GM18505 (cell line): ENCODE measurements at regions not wholly inside any gene's neighbourhood (a gene's known extent, or its start where the extent isn't known, plus 50 kb on each side); places are given as distances from the start of the nearest gene placed in this dataset.

ENCODE experiments used
- ATAC-seq: cut with Tn5 transposase; IDR thresholded peaks from one replicate; pipeline ENCODE4 v1.9.1; 2021; ENCODE audit not compliant: unreplicated experiment
- POLR2A ChIP-seq: IDR thresholded peaks from 4 replicates; pipeline ENCODE4 v1.6.1; 2011; ENCODE audit warnings: borderline replicate concordance; ENCODE audit not compliant: insufficient read depth, insufficient read length; ENCODE audit errors: extremely low read depth

DNA sequence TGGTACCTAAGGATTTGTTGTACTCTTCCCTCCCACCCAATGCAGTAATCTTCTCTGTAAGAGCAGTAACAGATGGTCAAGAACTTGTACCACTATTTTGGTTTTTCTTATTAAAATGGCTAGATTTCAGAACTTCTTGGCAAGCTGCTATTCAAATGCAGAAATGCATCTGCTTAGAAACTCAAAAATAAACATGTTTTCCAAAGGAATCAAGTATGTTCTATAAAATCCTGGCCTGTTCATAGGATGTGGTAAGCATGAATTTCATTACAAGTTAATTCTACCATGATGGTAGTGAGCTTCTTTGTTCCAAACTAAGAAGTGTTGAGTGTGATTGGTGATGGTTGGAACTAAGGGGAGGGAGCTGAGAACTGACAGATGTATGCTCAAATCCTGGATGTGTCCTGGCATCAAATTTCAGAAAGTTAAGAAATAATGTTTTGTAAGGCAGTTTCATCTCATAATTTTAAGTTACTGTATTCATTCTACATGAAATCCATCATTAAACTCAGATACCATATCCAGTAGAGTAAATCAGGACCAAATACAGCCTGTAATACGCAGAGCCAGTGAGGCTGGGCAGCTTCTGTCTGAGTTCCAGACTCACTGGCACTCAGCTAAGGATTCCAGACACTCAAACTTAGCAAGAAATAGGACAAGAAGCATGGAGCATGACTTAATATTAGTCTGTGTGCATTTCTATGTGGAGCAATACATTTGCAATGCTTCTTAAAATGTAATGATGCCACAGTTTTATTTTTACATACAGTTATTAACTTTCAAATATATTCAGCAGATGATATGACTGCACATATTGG is 119.6 kb downstream of the TES start:
- TF ChIP-seq POLR2A = no peak
- no peak for ATAC-seq

DNA sequence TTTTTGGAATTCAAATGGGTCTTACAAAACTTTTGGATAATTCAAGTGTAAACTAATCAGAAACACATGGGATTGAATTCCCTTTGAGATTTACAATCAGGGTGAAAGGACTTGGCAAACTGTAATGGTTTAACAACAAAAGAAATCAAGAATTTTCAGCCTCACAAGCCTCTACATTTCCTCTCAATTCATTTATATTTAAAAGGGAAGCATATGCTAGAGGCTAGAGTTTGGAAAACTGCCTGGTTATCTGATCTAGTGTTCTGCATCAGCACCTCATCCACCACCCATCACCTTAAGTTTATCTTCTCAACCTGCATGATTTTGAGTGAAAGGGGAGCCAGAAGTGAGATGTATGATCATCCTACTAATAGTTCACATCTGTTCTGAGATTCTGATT is 120.7 kb downstream of the TES start:
- no peak for TF ChIP-seq POLR2A
- ATAC-seq = no peak

DNA sequence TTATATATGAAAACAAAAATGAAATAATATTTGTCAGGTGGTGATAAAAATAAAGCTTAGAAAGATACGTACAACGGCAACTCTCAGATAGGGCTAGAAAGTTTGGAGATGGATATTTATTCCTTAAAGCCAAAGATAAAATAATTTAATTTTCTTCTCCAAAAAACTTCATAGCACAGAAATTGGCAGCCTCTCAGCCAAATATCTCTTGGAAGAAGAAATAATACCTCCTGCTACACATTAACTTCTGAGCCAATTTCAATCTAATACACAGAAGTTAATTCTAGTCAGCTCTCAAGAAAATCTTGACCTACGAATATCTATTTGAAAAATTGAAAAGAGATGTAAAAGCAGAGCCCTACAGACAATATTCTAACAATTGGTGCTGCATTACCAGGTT is 122.4 kb downstream of the TES start:
- TF ChIP-seq POLR2A = no peak
- no peak for ATAC-seq

DNA sequence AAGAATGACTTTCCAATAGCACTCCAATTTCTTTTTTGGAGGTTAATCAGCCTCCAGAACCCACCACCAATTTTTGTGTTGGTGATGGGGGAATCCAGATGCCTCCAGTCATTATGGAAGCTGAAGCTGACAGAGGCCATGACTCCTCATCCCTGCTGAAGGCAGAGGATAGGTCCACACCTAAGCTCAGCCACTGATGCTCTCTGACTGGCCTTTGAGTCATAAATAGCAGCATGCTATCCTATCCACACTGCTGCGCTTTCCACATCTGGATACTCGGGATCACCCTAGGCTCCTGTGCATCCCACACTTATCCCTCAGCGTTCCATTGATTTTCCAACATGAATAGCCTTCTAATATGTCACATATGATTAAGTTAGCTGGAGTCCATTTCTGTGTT is 124.2 kb downstream of the TES start:
- ATAC-seq = no peak
- TF ChIP-seq POLR2A = no peak

DNA sequence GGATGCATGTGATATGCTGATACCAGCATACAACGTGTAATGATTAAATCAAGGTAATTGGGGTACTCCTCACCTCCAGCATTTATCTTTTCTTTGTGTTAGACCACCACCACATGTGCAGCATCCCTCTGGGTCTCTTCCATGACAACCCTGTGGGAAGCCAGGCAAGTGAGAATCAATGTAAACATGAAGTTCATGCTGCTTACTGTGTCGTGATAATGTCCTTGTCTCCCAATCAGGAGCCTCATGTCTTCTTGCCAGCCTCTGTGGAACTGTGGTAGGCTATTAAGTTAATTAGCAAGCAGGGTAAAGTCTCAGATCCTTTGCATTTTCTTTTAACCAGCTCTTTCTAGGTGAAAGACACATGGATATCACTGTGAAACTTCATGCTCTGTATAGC is 126.7 kb downstream of the TES start:
- no peak for TF ChIP-seq POLR2A
- ATAC-seq = no peak

DNA sequence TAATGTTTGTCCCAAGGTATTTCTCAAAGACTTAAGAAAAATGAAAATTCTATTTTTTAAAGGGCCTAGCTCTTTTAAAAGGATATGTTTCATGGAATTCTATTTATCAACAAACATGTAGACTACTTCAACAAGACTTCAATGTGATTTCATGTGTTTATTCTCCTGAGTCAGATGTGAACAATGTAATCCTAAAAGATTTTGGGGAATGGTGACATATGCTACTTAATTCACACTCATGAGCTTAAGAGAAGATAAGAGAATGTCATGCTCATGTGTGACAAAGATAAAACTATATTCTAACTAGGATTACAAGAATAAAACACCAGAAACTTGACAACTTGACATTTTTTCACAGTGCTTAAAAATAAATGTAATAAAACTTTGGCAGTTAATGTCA is 127.5 kb downstream of the TES start:
- TF ChIP-seq POLR2A = no peak
- ATAC-seq = no peak

DNA sequence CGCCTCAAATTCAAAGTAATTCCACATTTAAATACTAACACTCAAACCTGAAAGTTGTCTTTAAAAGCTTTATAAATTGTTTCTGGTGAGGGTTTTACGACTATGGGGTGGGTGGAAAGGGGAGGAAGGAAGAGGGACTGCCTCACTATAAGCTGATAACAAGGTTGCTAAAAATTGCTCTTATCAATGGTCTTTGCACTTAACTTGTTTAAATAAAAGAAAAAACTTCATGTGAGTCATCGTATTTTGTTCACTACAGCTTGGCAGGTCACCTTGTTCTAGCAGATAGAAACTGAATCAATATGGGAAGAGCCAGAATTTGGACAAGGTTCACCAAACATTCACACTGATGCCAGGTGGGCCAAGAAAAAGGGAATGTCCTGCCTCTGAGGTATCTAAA is 129.2 kb downstream of the TES start:
- ATAC-seq = no peak
- no peak for TF ChIP-seq POLR2A

DNA sequence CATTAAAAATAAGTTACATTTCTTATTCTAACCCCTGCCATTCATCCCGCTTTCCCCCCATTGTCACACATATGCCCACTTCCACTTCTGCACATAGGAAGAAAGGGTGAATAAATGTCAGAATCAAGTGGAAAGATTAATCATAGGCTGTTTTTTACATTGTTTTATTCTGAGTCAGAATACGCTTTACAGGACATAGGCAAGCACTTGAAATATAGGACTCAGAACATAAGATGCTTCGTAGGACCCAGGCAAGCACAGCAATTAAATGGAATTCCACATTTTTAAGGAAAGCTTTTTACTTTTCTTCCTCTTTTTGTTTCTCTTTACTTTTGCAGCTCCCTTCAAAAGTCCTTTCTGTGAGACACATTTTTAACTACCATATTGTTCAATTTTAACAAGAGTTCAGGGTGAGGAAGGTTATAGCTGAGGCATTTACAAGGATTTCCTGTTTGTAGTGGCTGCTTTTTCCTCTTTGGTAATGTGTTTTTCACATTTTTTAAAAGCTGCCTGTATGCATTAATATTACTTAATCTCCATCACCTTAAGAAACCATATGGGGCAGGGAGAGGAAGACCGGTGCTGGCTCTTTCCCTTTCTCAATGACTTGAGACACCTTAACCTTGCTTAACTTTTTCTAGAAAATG is 130.0 kb downstream of the TES start:
- TF ChIP-seq POLR2A = no peak
- ATAC-seq = no peak

DNA sequence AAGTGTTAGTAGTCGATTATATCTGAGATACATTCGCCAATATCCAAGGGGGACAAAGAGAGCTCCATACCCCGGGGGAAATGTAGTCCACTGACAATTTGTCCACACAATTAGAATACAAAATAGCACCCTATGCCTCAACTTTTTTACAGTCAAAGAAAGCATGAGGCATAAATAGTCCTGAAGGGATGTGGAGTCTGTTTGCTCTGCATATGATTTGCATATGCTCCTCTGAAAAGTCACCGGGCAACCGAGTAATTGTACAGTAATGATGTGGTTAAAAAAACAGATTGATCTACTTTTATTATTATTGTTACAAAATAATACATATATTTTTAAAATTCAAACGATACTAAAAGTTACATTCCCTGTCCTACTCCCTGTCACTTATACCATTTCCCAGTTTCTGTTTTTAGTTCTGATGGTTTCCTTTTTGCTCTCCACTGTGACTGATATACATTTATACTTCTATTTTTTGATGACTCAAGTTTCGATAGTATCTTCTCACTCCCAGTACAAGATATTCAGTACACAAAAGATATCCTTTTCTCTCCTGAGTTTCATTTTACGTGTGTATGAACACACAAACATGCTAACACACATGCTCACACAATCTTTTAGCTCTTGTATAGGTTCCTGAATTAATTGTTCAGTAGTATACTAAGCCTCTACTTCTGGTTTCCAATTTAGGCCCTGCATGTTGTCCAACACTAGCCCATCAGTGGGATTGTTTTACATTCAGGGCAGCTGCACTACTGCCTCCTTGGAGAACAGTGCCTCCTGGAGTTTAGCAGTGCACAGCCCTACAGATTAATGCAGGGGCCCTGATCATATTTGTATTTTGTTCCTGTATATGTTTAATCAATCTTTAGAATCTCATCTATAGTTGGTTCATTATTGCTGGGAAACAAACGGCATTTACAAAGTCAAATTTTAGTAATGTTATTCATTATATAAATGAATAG is 130.9 kb downstream of the TES start:
- ATAC-seq = no peak
- no peak for TF ChIP-seq POLR2A

DNA sequence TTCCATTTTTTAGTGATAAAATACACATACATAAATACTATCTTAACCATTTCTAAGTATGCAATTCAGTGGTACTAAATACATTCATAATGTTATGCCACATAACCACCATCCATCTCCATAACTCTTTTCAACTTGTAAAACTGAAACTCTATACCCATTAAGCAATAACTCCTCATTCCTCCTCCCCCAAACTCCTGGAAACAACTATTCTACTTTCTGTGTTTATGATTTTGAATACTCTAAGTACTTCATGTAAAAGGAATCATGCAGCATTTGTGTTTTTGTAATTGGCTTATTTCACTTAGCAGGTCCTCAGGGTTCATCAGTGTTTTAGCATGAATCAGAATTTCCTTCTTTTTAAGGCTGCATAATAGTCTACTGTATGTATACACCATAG is 131.8 kb downstream of the TES start:
- TF ChIP-seq POLR2A = no peak
- no peak for ATAC-seq

DNA sequence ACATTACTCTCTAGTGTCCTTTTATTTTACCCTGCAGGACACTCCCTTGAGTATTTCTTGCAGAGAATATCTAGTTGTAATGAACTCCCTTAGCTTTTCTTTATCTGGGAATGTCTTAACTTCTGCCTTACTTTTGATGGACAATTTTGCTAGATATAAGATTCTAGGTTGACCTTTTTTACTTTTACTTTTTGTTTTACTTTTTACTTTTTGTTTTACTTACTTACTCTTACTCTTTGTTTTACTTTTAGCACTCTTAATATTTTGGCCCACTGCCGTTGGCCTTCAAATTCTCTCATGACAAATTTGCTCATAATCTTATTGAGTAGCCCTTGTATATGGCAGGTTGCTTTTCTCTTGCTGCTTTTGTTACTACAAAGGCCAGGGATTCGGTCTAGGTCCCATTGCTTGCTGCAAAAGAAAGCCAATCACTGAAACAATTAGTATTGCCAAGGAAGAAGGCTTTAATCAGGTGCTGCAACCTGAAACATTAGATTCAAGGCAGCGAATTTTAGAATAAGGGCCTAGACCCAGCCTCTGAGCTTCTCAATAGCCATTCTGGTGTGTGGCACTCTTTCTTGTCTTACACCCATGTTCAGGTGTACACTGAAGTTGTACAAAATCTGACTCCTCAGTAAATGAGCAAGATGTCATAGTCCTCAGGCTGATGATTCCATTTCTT is 137.0 kb downstream of the TES start:
- no peak for TF ChIP-seq POLR2A
- ATAC-seq = no peak

DNA sequence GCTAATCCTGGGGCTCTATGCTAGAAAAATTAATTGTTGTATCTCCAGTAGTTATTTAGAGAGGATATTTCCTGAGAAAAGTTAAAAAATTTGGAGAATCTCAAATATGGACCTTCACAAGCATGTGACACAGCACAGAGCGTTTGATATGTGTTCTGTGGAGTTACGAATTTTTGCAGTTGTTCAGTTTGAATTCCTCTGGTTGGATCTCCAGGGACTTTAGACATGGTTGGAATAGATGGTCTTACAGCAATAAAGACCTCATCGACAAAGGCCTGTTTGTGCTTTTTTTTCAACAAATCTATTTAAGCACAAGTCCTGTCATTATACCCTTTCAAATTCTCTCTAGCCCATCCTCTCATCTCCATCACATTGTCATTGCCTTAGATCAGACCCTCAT is 138.0 kb downstream of the TES start:
- ATAC-seq = no peak
- no peak for TF ChIP-seq POLR2A

DNA sequence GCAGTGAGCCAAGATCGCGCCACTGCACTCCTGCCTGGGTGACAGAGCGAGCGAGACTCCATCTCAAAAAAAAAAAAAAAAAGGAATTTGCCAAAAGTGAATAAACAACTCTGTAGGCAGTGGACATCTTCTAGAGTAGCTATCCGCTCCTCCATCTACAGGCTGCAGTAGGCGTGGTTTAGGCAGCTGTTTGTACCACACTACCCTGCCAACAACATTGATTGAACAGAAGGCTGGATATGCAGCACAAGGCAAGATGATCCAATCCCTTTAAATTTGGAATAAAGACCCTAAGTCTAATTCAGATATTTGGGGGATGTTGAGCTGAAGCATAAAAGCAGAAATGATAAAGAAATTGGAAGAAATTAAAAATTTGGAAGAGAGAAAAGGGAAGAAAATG is 141.6 kb downstream of the TES start:
- TF ChIP-seq POLR2A = no peak
- no peak for ATAC-seq
